Gastroesophageal sphincter (tissue), 3 donors: ENCODE measurements at regions not wholly inside any gene's neighbourhood (a gene's known extent, or its start where the extent isn't known, plus 50 kb on each side); places are given as distances from the start of the nearest gene placed in this dataset.

ENCODE experiments used
- CTCF ChIP-seq, 4 experiments: fragments of 200-600 bp in 2 of 4; fragments of 450-650 bp in 2 of 4; sonication (generic) in 1 of 4; IDR thresholded peaks; one replicate each; pipeline ENCODE4 v1.5.1; 2017 to 2019; ENCODE audit warnings: antibody characterized with exemption in 4 of 4, mild to moderate bottlenecking in 2 of 4, moderate library complexity in 2 of 4
- EP300 ChIP-seq: sonication (generic); formaldehyde crosslinking; IDR thresholded peaks from one replicate; pipeline ENCODE4 v1.6.1; 2017; ENCODE audit warnings: antibody characterized with exemption, mild to moderate bottlenecking

- TF ChIP-seq EP300 (no peak), CTCF (IDR thresholded peaks at IDR 0.05) (no peak)
These were observed 66.1 kb upstream of the GPC1 start for GRCh38 chr2:240369335-240369734.
